ENCODE measurements at regions not wholly inside any gene's neighbourhood (a gene's known extent, or its start where the extent isn't known, plus 50 kb on each side); places are given as distances from the start of the nearest gene placed in this dataset.

DNA sequence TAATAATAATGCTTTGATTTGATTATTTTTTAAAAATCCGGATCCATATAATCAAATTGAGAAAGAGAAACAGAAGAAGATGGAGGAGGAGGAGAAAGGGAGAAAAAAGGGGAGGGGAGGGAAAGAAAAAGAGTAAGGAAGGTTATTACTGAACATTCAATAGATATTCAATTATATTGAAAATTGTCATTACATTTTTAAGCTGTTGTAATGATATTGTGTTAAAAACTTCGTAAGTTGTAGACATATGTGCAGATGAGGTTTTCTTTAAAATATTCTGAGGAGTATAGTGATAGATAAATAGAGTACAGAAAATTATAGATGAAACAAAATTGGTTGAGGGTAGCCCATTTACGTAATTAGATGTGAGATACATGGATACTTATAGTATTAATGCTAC lies 933.0 kb upstream of the PHF14 start:
- DNase-seq, result no peak

DNA sequence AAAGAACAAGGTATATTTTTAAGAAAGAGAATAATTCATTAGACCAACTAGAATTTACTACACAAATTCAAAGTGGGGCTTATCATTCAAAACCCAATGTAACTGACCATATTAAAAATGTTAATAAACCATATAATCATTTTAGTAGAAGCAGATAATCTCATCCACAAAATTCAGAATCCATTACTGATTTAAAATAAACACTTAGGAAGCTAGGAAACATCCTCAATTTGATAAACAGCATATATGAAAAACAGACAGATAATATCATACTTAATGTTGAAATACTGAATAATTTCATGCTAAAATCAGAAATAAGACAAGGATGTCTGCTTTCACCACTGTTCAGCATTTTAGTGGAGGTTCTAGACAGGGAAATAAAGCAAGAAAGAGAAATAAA lies 902.8 kb upstream of the PHF14 start:
- DNase-seq, result no peak

DNA sequence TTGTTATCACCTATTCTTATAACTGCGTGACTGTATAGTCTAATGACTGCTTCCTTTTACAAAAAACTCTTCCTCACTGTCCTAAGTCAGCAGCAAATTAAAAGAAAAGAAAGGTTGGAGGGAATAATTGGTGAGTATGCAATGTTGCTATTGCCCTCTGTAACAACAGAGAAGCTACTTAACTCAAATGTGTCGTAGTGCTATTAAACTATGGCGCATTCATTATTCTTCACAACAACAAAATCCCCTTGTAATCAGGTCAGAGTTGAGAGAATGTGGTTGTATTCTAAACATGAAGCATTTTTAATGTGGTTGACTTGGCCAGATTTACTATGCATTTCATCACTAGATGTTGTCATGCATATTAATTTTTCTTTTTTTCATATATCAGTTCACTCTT lies 897.8 kb upstream of the PHF14 start:
- no peak for DNase-seq

DNA sequence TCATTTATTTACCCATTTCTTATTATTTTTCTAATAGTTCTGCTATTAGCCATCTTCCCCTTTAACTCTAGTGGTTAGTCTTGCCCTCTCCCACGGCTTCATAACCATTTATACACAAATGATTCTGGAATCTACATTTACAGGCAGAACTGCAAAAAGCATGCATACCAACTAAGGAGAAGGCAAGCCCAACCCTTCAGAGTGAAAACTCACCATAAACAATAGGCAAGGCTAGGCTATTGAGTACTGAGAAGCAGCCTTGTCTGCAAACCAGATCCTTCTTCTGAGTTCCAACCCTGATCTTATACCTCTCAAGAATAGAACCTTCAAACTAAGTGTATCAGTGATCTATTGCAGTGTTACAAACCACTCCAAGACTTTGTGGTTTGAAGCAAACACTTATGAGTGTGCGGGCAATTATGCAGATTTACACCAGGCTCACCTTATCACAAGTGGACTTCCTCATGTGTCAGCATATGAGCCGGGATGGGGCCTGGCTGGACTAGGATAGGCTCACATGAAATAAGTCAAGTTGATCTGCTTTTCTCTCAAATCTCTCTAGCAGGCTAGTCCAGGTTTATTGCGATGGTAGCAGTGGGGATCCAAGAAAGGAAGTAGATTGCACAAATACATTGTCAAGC lies 896.9 kb upstream of the PHF14 start:
- no peak for DNase-seq

DNA sequence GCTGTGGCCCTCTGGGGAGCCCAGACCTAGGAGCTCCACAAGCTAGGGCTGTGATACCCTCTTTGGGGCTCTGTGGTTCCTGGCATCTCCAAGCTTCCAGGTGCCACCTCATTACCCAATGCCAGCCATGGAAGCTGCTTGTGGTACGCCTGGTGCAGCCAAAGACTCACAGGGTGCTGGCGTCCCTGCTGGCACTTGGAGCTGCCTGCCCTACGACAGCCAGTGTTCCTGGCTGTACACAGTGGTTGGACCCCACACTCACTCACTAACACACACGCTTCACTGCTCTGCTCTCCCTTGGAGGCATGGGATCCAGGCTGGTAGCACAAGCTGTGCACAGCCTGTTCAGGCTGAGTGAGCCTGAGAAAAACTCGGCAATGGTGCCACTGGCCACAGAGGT lies 894.1 kb upstream of the PHF14 start:
- no peak for DNase-seq

DNA sequence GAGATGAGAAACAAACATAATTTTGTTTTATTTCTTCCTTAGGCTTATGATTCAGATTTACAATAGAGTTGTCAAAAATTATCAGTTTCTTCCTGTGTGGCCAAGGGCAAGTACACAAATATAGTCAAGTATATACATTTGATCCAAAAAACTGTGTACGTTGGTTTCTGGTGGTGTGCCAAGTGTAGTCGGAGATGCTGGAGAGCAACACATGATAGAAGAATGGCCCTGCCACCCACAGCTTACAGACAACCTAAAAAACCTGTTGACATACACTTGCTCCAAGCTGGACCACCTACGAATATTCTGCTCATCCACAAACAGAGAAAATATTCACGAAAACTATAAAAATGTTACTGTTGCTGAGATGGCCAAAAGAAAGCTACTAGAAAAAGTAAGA lies 890.8 kb upstream of the PHF14 start:
- no peak for DNase-seq

DNA sequence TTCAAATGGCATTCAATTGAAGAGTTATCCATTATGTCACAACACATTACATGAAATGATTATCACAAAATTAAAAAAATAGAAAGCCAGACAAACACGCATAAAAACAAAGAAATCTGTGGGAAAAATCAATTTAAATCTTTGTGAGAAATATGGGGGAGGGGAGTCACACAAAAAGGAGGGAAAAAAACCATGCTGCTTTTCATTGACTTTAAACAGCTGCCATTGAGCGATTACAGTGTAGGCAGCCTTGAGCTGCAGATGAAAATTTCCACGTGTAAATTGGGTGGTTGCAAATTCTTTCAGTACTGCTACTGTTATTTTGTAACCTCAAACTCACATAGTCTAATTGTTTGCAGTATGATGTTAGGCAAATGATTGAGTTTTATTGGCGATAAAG lies 889.9 kb upstream of the PHF14 start:
- no peak for DNase-seq

DNA sequence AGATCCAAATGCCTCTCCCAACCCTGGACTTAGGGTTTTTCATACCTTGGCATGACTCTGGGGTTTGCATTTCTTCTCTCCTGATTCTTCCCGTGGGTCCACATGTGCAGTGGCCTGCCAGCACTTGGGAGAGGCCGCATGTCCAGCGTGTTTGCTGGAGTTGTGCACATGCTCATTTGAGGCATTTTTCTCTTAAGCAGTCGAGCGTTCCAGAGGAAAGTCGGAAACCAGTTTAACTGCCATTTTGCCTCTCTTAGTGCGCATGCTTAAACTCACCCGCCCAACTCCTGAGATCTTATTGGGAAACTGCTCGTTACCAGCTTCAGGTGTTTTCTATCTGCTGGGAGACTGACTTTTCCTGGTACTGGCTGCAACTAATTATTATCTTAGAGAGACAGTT lies 888.4 kb upstream of the PHF14 start:
- DNase-seq, result no peak

DNA sequence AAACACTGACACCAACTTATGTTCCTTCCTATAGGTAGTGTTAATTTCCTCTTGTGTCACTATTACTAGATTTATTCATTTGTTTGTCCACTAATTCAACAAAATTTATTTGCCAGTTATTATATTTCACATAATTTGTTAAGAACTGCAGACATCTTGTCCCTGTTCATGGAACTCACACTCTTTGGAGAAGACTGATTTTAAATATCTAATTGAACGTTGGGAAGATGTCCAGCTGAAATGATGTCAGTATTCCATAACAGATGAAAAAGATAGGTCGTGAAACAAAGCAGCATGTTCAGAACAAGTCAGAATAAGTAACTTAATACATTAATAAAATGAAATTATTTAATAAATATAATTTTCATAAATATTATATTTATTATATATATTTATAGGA lies 873.1 kb upstream of the PHF14 start:
- no peak for DNase-seq

DNA sequence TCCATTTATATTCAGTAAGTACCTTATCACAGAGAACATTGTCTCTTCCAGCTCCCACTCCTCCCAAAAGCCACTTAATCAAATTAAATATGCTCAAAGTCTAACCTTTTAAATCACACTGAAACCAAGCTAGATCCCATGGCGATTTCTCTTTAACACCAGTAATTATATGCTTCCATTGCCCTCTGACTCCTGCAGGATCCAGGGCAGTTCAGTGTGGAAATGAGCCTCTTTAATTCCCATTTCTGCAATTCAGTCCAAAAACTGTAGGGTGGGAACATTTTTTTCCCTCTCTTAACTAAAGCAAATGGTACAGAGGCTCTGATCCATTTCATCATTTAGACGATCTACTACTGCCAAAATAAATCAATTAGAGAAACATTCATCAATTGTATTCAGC lies 872.3 kb upstream of the PHF14 start:
- no peak for DNase-seq

DNA sequence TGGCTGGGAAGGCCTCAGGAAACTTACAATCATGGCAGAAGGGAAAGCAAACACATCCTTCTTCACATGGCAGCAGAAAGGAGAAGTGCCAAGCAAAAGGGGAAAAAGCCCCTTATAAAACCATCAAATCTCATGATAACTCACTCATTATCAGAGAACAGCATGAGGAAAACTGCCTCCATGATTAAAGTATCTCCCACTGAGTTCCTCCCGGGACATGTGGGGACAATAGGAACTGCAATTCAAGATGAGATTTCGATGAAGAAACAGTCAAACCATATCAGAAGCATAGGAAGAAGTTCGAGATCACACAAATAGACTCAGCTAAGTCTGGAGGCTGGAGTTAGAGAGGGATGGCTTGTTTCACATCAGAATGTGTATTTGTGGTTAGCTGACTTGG lies 869.4 kb upstream of the PHF14 start:
- no peak for DNase-seq

DNA sequence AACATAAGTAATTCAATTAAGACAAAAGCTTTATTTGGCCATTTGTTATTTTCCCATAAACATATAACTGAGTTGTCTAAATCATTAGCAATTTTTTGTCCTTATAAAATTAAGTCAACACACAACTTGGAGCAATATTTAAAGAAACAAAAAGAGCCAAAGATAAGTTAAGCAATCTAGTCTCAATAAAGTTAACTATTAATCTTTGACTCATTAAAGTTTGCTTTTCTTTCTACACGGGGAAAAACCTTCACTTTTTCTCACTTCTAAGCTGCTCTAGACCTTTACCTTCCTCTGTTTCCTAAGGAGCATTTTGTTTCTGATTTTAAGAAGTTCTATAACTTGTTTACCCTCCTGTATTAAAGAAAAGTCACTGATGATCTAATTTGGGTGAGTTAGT lies 867.1 kb upstream of the PHF14 start:
- no peak for DNase-seq

DNA sequence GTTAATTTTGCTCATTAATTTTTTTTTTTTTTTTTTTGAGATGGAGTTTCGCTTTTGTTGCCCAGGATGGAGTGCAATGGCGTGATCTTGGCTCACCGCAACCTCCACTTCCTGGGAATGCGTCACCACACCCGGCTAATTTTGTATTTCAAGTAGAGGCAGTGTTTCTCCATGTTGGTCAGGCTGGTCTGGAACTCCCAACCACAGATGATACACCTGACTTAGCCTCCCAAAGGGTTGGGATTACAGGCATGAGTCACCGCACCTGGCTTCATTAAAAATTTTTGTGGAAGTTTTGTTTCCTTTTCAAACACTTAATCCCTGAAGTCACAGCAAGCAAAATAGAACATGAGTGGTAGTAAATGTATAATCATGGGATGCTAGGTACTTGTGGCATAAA lies 857.2 kb upstream of the PHF14 start:
- DNase-seq, result no peak

DNA sequence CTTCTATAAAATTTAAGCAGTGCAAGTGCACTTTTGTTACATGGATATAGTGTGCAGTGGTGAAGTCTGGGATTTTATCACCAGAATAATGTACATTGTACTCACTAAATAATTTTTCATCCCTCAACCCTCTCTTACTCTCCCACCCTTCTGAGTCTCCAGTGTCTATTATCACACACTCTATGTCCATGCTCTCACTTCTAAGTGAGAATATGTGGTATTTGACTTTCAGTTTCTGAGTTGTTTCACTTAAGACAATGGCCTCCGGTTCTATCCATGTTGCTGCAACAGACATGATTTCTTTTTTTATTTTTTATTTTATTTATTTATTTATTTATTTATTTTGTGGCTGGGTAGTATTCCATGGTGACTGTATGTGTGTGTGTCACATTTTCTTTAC lies 855.9 kb upstream of the PHF14 start:
- DNase-seq, result no peak

DNA sequence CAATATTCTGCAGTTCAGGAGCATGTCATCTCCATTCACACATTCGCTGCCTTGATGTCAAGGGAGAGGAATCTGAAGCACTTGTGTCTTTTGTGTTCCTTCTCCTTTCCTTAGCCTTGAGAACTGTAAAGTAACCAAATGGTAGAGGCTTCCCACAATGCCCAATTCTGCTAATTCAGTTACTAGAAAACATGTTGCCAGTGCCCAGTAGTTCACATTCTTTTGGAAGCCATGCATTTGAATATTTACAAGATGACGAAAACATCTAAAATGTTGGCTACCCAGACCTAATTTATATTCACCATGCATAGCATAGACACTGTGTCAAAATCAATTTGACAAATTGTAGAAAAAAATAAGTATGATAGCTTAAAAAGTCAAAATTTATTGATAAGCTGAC lies 852.7 kb upstream of the PHF14 start:
- DNase-seq, result no peak

DNA sequence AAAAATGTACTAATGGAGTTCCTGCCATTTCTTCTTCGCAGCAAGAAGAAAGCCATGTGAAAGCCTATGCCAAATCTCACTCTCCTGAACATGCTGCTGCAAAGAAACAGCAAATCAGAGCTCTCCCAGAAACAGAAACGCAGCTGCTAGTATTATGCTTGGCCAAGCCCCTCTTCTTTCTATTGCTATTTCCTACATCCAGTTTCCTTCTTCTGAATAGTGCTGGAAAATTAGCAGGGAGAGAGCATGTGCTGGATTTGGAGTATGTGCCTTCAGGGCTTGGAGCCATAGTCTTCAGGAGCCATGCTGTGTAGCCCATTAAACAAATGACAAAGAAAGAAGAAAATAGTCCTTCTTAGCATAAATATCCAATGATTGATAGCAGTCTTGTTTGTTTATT lies 852.0 kb upstream of the PHF14 start:
- no peak for DNase-seq

DNA sequence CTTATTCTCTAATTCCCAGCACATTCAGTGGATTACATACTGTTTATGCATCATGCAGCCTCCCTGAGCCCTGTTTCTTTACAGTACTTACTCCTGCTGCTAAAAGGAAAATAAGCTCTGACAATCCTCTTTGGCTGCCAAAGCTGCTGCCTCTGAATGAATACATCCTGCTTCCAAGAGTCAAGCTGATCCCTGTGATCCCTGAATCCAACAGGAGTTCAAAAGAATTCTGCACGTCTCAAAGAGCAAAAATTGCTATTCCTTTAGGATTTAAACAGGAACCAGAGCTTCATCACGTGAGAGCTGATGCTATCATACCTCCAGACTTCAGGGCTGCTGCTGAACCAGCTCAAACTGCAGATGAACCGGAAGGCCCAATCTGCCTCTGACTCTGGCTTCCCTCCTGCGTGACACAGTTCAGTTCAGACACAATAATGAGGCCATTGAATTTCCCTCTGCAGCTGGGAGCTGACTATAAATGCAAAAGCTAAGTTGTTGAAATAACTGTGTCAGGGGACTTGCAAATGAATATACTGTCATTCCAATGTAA lies 851.0 kb upstream of the PHF14 start:
- no peak for DNase-seq

DNA sequence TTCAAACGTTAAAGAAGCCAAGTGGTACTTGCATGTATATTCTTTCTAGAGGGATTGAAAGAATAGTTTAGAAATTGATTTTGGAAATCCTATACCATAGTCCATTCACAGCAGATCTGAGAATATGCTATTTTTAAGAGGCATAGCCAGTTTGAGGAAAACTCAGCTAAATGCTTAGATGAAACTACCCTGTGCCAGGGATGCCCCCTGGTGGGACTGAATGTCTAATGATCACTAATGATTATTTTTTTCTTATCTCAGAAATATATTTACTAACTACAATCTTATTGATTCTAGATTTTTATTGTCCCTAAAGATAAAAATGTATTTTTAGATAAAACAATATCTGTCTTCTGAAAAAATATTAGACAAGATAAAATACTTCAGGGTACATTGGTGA lies 844.9 kb upstream of the PHF14 start:
- DNase-seq, result no peak

DNA sequence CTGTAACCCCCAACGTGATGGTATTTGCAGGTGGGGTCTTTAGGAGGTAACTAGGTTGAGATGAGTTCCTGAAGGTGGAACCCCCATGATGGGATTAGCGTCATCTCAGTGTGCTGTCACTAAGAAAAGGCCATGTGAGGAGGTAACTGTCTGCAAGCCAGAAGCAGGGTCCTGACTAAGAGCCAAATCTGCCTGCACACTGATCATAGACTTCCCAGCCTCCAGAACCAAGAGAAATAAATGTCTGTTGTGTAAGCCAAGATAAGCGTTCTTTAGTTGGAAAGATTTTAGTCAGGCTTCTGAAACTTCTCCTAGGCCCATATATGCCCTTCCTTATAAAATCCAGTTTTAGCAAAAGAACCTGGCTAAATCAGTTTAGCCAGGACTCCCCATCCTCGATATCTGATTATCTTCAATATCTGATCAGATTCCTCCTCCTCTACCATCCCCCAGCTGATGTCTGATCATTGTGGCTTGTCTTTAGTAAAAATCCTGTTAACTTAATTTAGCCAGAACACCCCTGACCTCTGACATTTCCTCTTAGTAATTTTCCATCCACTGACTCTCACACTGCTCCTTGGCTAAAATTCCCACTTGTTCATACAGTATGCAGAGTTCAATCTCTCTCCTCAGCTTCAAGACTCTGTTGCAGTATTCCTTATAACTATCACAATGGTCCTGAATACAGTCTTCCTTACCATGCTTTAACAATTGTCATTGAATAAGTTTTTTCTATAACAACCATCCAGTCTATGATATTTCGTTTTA lies 835.4 kb upstream of the PHF14 start:
- DNase-seq, result no peak

DNA sequence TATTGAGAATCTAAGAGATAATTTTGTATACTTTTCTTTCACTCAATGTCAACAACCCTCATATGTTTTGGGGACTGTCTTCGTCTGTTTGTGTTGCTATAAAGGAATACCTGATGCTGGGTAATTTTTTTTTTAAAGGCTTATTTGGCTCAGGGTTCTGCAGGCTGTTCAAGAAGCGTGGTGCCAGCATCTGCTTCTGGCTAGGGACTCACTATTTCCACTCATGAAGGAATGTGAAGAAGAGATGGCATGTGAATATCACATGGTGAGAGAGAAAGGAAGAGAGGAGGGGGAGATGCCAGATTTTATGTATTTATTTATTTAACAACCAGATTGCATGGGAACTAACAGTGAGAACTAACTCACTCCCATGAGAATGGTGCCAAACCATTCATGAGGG lies 827.4 kb upstream of the PHF14 start:
- DNase-seq, result no peak

DNA sequence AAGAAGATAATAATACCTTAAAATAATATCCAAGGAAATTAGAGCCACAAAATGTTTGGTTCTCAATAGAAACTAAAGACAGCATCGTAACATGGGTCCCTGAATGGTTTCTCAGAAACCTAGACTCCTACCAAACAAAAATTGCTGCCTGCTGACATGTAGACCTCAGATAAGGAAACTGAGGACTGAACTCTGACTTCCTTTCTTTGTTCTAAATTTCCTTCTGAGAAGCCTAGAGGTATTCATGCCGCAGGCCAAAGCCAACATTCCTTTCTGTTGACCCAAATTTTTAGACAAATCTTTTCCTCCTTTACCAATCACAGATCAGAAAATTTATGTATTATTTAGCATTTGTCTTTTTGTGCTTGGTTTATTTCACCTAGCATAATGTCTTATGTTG lies 816.7 kb upstream of the PHF14 start:
- no peak for DNase-seq

DNA sequence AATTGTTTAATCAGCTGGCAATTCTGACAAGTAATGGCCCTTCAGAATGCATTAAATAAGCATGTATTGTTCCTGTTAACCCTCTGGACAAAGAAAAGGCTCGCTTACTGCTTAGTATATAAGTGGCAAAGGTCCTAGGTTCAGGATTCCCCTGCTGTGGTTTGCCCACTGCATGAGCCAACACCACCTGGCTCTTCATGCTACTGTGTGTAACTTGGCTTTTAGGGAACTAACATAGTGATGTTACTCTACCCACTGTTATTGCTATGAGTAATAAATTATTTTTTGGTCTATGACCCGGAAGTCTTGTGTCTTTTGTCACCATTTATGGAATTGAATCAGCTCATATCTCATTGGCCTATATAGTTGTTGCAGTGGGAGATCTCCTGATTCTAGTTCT lies 791.7 kb upstream of the PHF14 start:
- DNase-seq, result no peak

DNA sequence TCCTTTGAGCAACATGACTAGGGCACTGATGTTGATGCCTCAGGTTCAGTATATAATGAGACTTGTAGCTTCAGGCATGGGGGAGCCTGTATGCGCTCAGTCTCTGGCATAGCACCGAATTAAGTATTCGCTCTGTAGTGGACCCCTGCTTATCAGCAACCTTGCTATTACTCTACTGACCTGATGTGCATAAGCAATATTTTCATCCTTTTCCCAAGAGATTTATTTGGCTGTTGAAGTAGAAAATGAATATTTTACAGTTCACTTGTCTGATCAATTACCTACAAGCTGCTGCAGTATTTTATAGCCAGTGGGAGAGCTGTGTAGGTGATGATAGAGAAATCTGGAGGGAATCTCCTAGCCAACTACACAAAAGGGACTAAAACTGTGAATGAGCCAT lies 781.6 kb upstream of the PHF14 start:
- DNase-seq, result no peak

DNA sequence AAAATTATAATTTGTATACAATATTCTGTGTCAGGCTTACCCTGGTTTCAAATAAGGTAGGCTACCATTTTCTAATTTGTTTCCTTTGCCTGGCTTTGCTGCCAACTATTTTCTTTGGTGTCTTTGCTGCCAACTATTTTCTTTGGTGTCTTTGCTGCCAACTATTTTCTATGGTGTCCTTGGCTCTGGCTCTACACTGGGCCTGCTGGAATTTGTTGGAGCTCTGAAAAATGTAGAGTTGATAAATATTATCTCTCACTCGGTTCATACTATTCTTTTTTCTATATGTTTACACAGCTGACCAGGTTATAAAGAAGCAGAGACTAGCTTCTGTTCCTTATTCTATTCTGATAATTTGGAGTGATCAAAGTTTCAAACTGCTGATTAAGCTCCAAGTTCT lies 768.0 kb upstream of the PHF14 start:
- DNase-seq, result no peak

DNA sequence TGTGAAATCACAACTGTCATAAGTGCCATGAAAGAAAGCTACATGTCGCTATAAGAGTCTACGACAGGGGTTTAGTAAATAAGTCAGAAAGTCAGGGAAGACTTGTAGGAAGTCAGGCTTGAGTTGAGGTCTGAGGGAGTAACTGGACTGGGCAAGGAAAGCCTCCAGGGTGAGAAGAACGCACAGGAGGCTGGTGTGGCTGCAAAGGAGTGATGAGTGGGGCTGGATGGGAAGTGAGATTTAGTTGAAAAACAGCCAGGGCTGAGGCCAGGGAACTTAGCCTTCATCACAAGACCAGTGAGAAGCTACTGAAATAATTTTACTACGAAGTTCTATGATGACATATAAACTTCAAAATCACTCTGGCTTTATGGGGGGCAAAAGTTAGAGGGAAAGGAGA lies 763.7 kb upstream of the PHF14 start:
- no peak for DNase-seq
